ENCODE measurements at regions not wholly inside any gene's neighbourhood (a gene's known extent, or its start where the extent isn't known, plus 50 kb on each side); places are given as distances from the start of the nearest gene placed in this dataset.
A peak's percentile ranks its signal among the peaks of the same experiment; 100 is the strongest.

GRCh38 chr6:132937466-132937906 is 123.1 kb downstream of the RPS12 start:
- DNase-seq (ENCODE audit: low spot score): peak; percentile 56

DNA sequence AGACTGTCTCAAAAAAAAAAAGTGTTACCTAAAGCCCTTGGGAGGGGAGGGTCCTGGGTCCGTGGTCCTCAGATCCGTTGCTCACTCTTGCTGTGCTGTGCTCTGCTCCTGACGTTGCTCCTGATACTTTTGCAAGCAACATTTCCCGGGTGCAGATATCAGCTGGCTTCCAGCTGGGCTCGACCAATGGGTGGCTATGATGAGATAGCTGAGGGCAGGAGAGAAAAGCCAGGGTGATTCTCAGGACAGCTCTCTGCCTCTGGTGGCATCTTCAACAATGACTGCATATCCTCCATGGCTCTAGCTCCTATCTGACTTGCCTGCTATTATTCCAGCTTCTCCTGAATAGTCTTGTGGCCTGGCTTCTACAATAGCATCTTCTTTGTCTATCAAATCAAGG is 134.5 kb downstream of the RPS12 start:
- no peak for DNase-seq (ENCODE audit: low spot score)

DNA sequence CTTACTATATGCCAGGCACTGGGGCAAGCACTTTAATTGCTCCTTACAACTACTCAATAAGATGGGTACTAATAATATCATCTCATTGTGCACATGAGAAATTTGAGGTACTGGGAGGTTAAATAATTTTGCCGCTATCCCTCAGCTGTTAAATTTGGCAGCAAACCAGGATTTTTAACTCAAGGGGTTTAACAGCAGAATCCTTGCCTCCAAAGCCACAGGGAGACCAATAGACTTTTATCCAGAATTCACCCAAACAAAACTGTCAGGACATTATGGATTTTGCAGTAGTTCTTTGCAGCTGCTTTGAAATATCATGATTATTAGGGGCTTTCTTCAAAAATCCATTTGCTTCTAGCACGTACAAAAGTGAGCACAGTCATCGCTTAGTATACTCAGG is 136.2 kb downstream of the RPS12 start:
- DNase-seq (ENCODE audit: low spot score): no peak

DNA sequence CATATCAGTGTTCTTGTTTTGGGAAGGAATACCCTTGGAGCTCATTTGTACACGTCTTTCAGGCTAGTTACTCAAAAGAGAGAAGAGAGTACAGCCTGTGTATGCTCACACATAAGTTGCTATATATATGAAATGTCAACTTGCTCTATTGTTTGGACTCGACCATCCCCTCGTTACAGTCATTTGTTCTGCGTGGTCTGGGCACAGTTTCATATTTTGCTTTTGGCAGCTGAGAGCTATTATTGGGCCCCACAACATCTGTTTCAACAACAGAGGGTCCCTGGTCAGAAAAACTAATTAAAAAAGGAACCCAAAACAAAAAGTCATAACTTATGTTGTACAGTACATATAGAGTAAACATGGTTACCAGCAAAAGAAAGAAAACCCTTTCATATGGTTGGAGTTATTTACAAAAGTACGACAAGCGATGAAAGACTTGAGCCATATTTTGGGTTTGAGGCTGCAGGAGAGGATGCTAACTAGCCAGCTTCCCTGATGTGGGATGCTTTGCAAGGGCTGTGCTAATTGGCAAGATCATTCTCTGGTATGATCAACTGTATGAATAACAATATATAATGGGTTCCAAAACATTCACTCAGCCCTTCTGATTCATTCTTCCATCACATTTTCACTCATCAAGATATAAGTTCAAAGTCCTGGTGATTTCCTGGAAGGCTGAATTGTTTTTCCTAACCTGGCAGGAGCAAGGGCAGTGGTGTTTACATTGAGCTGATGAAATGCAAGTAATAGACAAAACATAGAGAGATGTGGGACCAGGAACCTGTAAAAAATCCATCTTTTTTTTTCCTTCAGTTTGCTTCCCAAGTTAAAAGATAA is 137.9 kb downstream of the RPS12 start:
- no peak for DNase-seq (ENCODE audit: low spot score)

GRCh38 chr6:132952986-132953385 is 138.6 kb downstream of the RPS12 start:
- DNase-seq (ENCODE audit: low spot score): no peak

GRCh38 chr6:132954222-132954621 is 139.9 kb downstream of the RPS12 start:
- DNase-seq (ENCODE audit: low spot score): no peak

- no peak for DNase-seq (ENCODE audit: low spot score)
These were observed 140.6 kb downstream of the RPS12 start for GRCh38 chr6:132954936-132955335.

DNA sequence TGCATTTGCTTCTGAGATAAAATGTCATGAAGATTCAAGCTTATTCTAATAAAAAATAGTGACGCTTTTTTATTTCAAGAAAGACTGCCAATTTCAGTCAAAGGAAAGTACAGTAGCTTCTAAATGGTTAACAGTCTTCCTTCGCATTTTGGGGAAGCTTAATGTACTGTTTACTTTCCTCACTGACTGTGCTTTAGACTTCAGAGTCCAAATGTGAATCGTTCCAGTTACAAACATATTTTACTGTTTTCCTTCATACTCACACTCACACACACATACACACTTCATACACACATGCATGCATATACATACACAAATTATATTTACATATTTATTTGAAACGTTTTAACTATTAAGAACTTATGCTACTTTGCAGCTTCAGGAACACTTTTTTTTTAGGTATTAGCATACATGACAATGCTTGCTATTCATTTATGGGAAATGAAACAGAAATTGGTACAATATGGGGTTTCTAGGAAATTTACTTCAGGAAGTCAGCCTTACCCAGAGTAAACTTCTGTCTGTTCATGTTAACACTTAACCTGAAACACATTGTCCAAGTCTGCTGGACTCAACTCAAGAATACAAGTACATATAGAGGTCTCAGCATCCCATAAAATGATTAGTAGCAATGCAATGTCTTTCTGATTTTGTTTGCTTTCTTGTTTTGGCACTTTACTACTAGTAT is 145.4 kb downstream of the RPS12 start:
- no peak for DNase-seq (ENCODE audit: low spot score)

GRCh38 chr6:132960720-132961119 is 146.4 kb downstream of the RPS12 start:
- no peak for DNase-seq (ENCODE audit: low spot score)

DNA sequence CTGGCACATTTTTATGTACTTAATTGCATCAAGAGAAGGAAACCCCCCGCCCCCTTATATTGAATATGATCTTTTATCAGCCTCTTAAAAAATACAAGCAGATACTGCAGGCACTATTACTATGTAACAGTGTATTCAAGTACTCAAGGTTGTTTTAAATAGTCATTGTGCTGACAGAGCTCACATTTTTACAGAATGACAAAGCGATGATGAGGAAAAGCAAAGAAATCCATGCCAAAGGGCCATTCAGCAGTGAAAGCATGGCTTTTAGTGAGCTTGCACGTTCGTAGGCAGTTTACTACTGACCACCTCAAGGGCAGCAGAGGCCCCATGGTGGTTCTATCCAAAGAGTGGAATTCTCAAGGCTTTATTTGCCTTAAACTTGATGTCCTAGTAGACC is 146.8 kb downstream of the RPS12 start:
- DNase-seq (ENCODE audit: low spot score): no peak

- DNase-seq (ENCODE audit: low spot score): peak; percentile 41
These were observed 147.2 kb downstream of the RPS12 start for GRCh38 chr6:132961610-132962009.

DNA sequence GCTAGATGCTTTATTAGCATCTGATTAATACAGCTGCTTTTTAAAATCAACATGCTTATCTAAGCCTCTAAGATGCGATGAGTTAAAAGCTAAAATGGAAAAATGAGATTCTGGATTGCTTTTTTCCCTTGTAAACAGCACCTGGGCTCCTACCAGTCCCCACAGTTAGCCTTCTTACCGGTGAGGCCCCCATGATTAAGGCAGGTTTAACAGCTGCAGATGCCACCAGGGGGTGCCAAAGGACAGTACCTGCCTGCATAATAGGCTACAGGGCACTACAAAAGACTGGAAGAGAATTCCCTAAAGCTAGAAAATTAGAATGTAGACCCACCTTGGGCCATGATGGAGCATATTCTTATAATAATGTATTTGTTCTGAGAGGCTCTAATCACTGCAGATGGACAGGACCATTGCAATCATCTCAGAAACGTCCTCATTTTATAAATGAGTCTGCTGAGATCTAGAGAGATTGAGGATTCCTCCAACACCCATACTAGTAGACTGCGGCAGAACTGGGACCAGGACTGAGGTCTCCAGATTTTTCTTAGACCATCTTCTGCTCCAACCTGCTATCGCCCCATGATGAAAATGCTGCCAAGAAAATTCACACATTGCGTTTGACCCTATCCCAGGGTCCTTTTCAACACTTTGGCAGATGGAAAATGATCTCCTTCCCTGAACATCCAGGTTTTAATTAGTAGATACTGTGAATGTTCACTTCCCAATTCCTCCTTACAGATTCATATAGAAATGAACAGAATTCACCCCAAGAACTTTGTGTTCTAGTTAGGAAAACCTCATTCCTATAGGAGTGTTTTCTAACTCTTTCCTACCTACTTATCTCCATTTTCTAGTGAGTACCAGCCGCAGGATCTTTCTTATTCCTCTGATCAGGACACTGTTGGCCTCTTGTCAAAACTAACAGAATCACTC is 148.8 kb downstream of the RPS12 start:
- peak; percentile 84 for DNase-seq (ENCODE audit: low spot score)

DNA sequence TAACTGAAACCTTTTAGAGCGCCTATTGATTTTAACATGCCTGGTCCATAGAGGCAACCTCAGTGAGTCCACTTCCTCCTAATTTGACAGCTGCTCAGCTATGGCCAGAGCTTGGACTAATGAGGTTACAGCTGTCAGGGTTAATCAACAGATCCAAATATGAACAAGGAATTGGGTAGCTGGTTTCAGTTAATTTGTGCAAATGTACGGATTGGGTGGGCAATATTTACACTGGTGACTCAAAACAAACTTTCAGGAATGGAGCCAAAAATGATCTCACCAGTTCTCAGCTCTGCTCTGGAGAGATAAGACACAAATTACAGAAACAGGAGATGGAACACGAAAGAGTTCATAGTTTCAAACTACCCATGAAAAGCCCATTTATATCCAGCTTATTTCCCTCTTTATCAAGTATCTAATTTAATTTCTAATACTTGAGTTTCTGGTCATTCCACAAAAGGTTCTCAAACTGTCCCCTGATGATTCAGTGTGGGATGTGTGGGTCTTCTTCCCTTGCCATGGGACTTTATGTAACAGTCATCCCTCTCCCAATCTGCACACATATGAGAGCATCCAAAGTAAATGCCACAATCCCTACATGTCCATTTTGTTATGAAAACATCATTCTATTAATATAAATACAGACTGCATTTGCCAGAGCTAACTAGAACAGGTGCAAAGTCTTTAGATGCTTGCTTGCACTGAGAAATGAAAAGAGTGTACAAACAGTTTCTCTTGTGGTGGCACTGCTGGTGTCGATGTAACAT is 149.9 kb downstream of the RPS12 start:
- peak; percentile 95 for DNase-seq (ENCODE audit: low spot score)

GRCh38 chr6:132964868-132965382 is 150.6 kb downstream of the RPS12 start:
- DNase-seq (ENCODE audit: low spot score): peak; percentile 80

GRCh38 chr6:132967871-132968270 is 153.5 kb downstream of the RPS12 start:
- no peak for DNase-seq (ENCODE audit: low spot score)

DNA sequence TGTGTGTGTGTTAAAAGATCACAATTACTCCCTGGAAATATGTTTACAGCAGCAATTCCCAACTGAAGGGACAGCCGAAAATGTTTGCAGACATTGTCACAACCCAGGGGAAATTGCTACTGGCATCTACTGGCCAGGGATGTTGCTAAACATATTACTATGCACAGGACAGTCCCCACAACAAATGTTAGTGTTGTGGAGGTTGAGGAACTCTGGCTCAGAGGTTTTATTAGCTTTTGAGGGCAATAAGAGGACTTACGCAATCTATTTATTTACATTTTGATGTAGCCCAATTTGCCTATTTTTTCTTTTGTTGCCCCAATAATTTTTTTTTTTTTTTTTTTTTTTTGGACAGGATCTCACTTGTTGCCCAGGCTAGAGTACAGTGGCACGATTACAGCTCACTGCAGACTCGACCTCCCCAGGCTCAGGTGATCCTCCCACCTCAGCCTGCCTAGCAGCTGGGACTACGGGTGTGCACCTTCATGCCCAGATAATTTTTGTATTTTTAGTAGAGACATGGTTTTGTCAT is 154.1 kb downstream of the RPS12 start:
- no peak for DNase-seq (ENCODE audit: low spot score)

- DNase-seq (ENCODE audit: low spot score): no peak
These were observed 154.8 kb downstream of the RPS12 start for GRCh38 chr6:132969196-132969595.

DNA sequence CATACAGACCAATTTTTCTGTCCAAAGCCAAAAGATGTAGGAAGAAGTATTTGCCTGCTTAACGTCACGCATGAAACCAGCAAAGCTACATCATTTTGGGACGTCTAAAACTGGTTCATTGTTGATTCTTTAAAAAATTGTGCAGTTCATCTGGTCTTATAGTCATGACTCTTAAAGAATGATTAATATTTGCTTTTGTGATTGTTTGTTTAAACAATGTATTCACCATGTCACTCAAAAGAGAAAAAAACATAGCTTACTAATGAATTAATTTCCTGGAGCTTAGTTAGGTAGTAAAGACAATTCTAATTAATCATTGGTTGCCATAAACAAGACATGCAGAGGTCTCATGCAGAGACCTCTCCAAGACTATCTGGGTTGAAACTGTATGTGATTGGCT is 157.3 kb downstream of the RPS12 start:
- DNase-seq (ENCODE audit: low spot score): no peak

GRCh38 chr6:132972254-132972653 is 157.9 kb downstream of the RPS12 start:
- no peak for DNase-seq (ENCODE audit: low spot score)

DNA sequence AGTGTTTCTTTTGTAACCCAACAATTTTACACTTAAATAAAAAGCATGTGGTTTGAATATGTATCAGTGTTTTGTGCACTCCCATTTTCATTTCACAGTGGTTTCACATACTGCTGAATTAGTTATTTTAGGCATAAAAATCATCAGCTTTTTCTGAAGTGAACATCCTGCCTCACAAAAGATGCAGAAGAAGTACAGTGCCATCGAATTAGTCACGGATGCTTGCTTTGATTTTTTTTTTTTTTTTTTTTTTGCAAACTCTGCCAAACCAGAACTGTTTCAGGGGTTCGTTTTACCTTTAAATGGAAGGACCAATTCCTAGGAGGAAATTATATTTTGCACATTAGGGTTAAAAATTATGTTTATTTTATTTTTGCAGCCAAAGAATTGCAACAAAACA is 158.6 kb downstream of the RPS12 start:
- DNase-seq (ENCODE audit: low spot score): no peak

GRCh38 chr6:132973514-132973993 is 159.2 kb downstream of the RPS12 start:
- no peak for DNase-seq (ENCODE audit: low spot score)

Measured in hematopoietic multipotent progenitor cell treated with erythropoietin and hydrocortisone succinate and interleukin-3 and kit ligand, for 15 days (in vitro differentiated cells).